ENCODE measurements at regions not wholly inside any gene's neighbourhood (a gene's known extent, or its start where the extent isn't known, plus 50 kb on each side); places are given as distances from the start of the nearest gene placed in this dataset.

GRCh38 chr5:8845296-8845695 is 700.6 kb downstream of the SEMA5A start:
- Histone ChIP-seq H2AFZ (ENCODE audit: low read depth, low read length, poor library complexity, severe bottlenecking) (no peak overlapping the region), H3K9ac (ENCODE audit: low read length) (no peak overlapping the region), H3K4me1 (ENCODE audit: control insufficient read depth in 1 of 2, insufficient read depth in 2 of 2, low read length in 2 of 2) (no peaks in the 10 kb centered on the region), H3K79me2 (ENCODE audit: insufficient read depth, low read length) (no peaks in the 10 kb centered on the region), H3K9me2 (ENCODE audit: insufficient read depth) (no peaks in the 10 kb centered on the region), H3K4me3 (replicated peaks in 1 of 2; ENCODE audit: low read depth in 1 of 2, low read length in 2 of 2) (no peak overlapping the region), H3K27ac (ENCODE audit: low read depth, low read length) (no peak overlapping the region), H3K4me2 (ENCODE audit: low read length) (no peak overlapping the region), H3K27me3 (ENCODE audit: insufficient read depth, low read length) (no peaks in the 10 kb centered on the region), H4K20me1 (ENCODE audit: insufficient read depth) (no peaks in the 10 kb centered on the region), H3K9me3 (ENCODE audit: control insufficient read depth in 1 of 2, insufficient read depth in 1 of 2, low read depth in 1 of 2, low read length in 2 of 2) (peaks cover 15 to 20% of the 10 kb centered on the region in 2 experiments; a peak in 2 of 4 replicates), H3K36me3 (ENCODE audit: control insufficient read depth in 1 of 2, insufficient read depth in 2 of 2, low read length in 2 of 2) (no peaks in the 10 kb centered on the region)
- DNase-seq (ENCODE audit: low read depth, low spot score) (no peak), ATAC-seq (no peak)
- POLR2A ChIA-PET = no interaction called here
- CTCF ChIA-PET = no interaction called here
- RAD21 ChIA-PET (ENCODE audit: low non-redundant PET in 1 of 2, low total read pairs in 2 of 2, uncharacterized antibody in 2 of 2, unreplicated experiment in 2 of 2) = no interaction called here
- no TSS peak for BruUV-seq (replicated peaks)
- intact Hi-C loops (cut with micrococcal nuclease) = no loop called here
- TF ChIP-seq ATF3 (IDR thresholded peaks at IDR 0.05) (no peak), POLR2A (IDR thresholded peaks at IDR 0.05; ENCODE audit: borderline replicate concordance, extremely low read depth, insufficient read depth, insufficient read length) (no peak), POLR2AphosphoS5 (IDR thresholded peaks at IDR 0.05; ENCODE audit: low read depth, low read length) (no peak), REST (IDR thresholded peaks at IDR 0.05; ENCODE audit: low read depth) (no peak), ZBTB33 (IDR thresholded peaks at IDR 0.05; ENCODE audit: extremely low read depth, insufficient replicate concordance, low read length) (no peak), YY1 (IDR thresholded peaks at IDR 0.05; ENCODE audit: extremely low read depth, insufficient replicate concordance, low read depth, low read length) (no peak), SIN3A (IDR thresholded peaks at IDR 0.05; ENCODE audit: low read depth) (no peak), RAD21 (IDR thresholded peaks at IDR 0.05; ENCODE audit: low read depth) (no peak), CBX3 (IDR thresholded peaks at IDR 0.05; ENCODE audit: low read depth) (no peak), CTCF (IDR thresholded peaks at IDR 0.05 in 2 of 3, conservative IDR thresholded peaks at IDR 0.05 in 1 of 3; ENCODE audit: borderline replicate concordance in 1 of 3, insufficient read depth in 1 of 3, low read depth in 2 of 3, low read length in 2 of 3) (no peak), TCF7L2 (IDR thresholded peaks at IDR 0.05; ENCODE audit: borderline replicate concordance, extremely low read depth, insufficient read depth, insufficient read length) (no peak), ELF1 (IDR thresholded peaks at IDR 0.05; ENCODE audit: borderline replicate concordance, low read depth) (no peak), MAX (IDR thresholded peaks at IDR 0.05) (no peak), EZH2 (IDR thresholded peaks at IDR 0.05) (no peak), ZFX (IDR thresholded peaks at IDR 0.05) (no peak), EGR1 (IDR thresholded peaks at IDR 0.05; ENCODE audit: low read depth) (no peak), ZNF274 (IDR thresholded peaks at IDR 0.05; ENCODE audit: low read depth, low read length) (no peak), FOSL1 (IDR thresholded peaks at IDR 0.05; ENCODE audit: low read depth) (no peak), EZH2phosphoT487 (IDR thresholded peaks at IDR 0.05; ENCODE audit: borderline replicate concordance) (no peak), CEBPB (IDR thresholded peaks at IDR 0.05; ENCODE audit: low read depth) (no peak)
